CD14-positive monocyte (primary cell): ENCODE measurements at regions not wholly inside any gene's neighbourhood (a gene's known extent, or its start where the extent isn't known, plus 50 kb on each side); places are given as distances from the start of the nearest gene placed in this dataset.

Experiments
- DNase-seq, 3 donors: peaks; one replicate each; pipeline ENCODE4 v3.0.0-alpha.2; 2011 to 2022
- H2AFZ ChIP-seq: 2 replicates; pipeline ENCODE4 v1.6.0; 2012; ENCODE audit warnings: mild to moderate bottlenecking, low read depth, low read length, inconsistent platforms; ENCODE audit not compliant: insufficient read depth, poor library complexity, severe bottlenecking
- H3K27ac ChIP-seq, 2 donors: 1 replicate in 1 of 2; 2 replicates in 1 of 2; pipeline ENCODE4 v1.5.1; 2012 to 2013; ENCODE audit warnings: low read length in 2 of 2, control low read depth in 1 of 2, inconsistent platforms in 1 of 2, low read depth in 1 of 2, mild to moderate bottlenecking in 1 of 2
- H3K27me3 ChIP-seq, 2 donors: one replicate each; pipeline versions ENCODE4 v1.6.0 to v1.6.1; 2011 to 2013; ENCODE audit warnings: low read length in 2 of 2; ENCODE audit not compliant: control insufficient read depth in 2 of 2, insufficient read depth in 2 of 2
- H3K36me3 ChIP-seq, 2 donors: replicated peaks in 1 of 2; 1 replicate in 1 of 2; 2 replicates in 1 of 2; pipeline versions ENCODE4 v1.5.1 to v1.6.1; 2012 to 2013; ENCODE audit warnings: low read length in 2 of 2, control low read depth in 1 of 2, inconsistent platforms in 1 of 2, mild to moderate bottlenecking in 1 of 2; ENCODE audit not compliant: insufficient read depth in 2 of 2, control insufficient read depth in 1 of 2
- H3K4me1 ChIP-seq, 2 donors: 1 replicate in 1 of 2; 2 replicates in 1 of 2; pipeline versions ENCODE4 v1.5.1 to v1.6.1; 2012 to 2013; ENCODE audit warnings: low read length in 2 of 2, control low read depth in 1 of 2, inconsistent platforms in 1 of 2, mild to moderate bottlenecking in 1 of 2, moderate library complexity in 1 of 2; ENCODE audit not compliant: insufficient read depth in 2 of 2, control insufficient read depth in 1 of 2
- H3K4me2 ChIP-seq: replicated peaks from 2 replicates; pipeline ENCODE3; 2012; ENCODE audit warnings: low read length, moderate library complexity, mild to moderate bottlenecking; ENCODE audit not compliant: poor library complexity, severe bottlenecking; ENCODE audit errors: extremely low read depth
- H3K4me3 ChIP-seq, 3 experiments: fragments of 200-600 bp in 1 of 3; sonication (generic) in 1 of 3; replicated peaks in 1 of 3; 1 replicate in 2 of 3; 2 replicates in 1 of 3; pipeline ENCODE4 v1.5.1; 2011 to 2013; ENCODE audit warnings: low read length in 3 of 3, mild to moderate bottlenecking in 3 of 3, control low read depth in 2 of 3, low read depth in 2 of 3, inconsistent platforms in 1 of 3, moderate library complexity in 1 of 3
- H3K79me2 ChIP-seq: 2 replicates; pipeline ENCODE4 v1.6.0; 2012; ENCODE audit warnings: mild to moderate bottlenecking, control low read depth, inconsistent platforms, low read length, moderate library complexity; ENCODE audit not compliant: insufficient read depth
- H3K9ac ChIP-seq: 2 replicates; pipeline ENCODE4 v1.6.0; 2017; ENCODE audit warnings: low read length, mild to moderate bottlenecking; ENCODE audit not compliant: insufficient read depth, poor library complexity, severe bottlenecking
- H3K9me3 ChIP-seq, 2 donors: replicated peaks in 1 of 2; 1 replicate in 1 of 2; 2 replicates in 1 of 2; pipeline versions ENCODE4 v1.5.1 to v1.6.1; 2012 to 2013; ENCODE audit warnings: low read length in 2 of 2, control low read depth in 1 of 2; ENCODE audit not compliant: control insufficient read depth in 1 of 2, insufficient read depth in 1 of 2
- H4K20me1 ChIP-seq: 2 replicates; pipeline ENCODE4 v1.6.0; 2012; ENCODE audit warnings: mild to moderate bottlenecking, low read length, control low read depth, moderate library complexity; ENCODE audit not compliant: insufficient read depth
- H3K27ac Mint-ChIP-seq, 7 donors: one replicate each; pipeline ENCODE4 v1.8.0; 2020; ENCODE audit warnings: mild to moderate bottlenecking in 7 of 7, mixed read lengths in 7 of 7, moderate library complexity in 6 of 7, inconsistent platforms in 2 of 7
- H3K27me3 Mint-ChIP-seq, 3 donors: one replicate each; pipeline ENCODE4 v1.8.0; 2021 to 2022; ENCODE audit warnings: low read depth in 3 of 3, mild to moderate bottlenecking in 3 of 3, mixed read lengths in 3 of 3, moderate library complexity in 3 of 3, inconsistent platforms in 1 of 3
- H3K36me3 Mint-ChIP-seq, 2 donors: one replicate each; pipeline ENCODE4 v1.8.0; 2020; ENCODE audit warnings: mixed read lengths in 2 of 2, inconsistent platforms in 1 of 2, mild to moderate bottlenecking in 1 of 2
- H3K4me1 Mint-ChIP-seq: one replicate; pipeline ENCODE4 v1.8.0; 2020; ENCODE audit warnings: mild to moderate bottlenecking, mixed read lengths
- H3K4me3 Mint-ChIP-seq, 2 donors: one replicate each; pipeline ENCODE4 v1.8.0; 2020; ENCODE audit warnings: mild to moderate bottlenecking in 2 of 2, mixed read lengths in 2 of 2, moderate library complexity in 1 of 2
- H3K9me3 Mint-ChIP-seq, 7 donors: one replicate each; pipeline ENCODE4 v1.8.0; 2020 to 2022; ENCODE audit warnings: mixed read lengths in 7 of 7, mild to moderate bottlenecking in 6 of 7, moderate library complexity in 6 of 7, inconsistent platforms in 2 of 7
- CTCF ChIP-seq: fragments of 200-600 bp; IDR thresholded peaks from one replicate; pipeline ENCODE4 v1.8.0; 2022; ENCODE audit warnings: antibody characterized with exemption, mild to moderate bottlenecking
- WGBS: methylation state at CpG from one replicate; pipeline ENCODE4 v1.1.5; 2013; ENCODE audit warnings: missing lambda C conversion rate; ENCODE audit not compliant: insufficient coverage; 5-methylcytosine and 5-hydroxymethylcytosine counted together
- intact Hi-C, 2 donors: fragments of 100-400 bp; cut with micrococcal nuclease; formaldehyde crosslinking; loops; one replicate each; pipeline versions ENCODE4 v1.15.0 to v1.15.1; 2023

- no peak for DNase-seq
- WGBS: 3% methylated on average over 11 of the region's 35 CpGs
- Histone ChIP-seq H3K36me3 (no peaks in the 10 kb centered on the region), H3K9me3 (peaks cover 4 to 58% of the 10 kb centered on the region in 2 donors), H4K20me1 (no peaks in the 10 kb centered on the region), H3K27ac (no peak overlapping the region), H3K9ac (no peak overlapping the region), H3K79me2 (no peaks in the 10 kb centered on the region), H2AFZ (no peak overlapping the region), H3K4me2 (peak overlapping the region; percentile 71), H3K4me3 (no peak overlapping the region), H3K27me3 (peaks cover 93 to 99% of the 10 kb centered on the region in 2 donors), H3K4me1 (peaks cover 9 to 20% of the 10 kb centered on the region in 2 donors)
- Mint-ChIP-seq H3K9me3 (peaks cover 2 to 37% (median 20%) of the 10 kb centered on the region in 7 donors), H3K27me3 (peaks cover 97 to 99% (median 99%) of the 10 kb centered on the region in 3 donors), H3K27ac (no peak overlapping the region), H3K4me1 (peaks cover 43% of the 10 kb centered on the region), H3K36me3 (peaks cover 5 to 12% of the 10 kb centered on the region in 2 donors), H3K4me3 (peak overlapping the region in 1 of 2 donors; percentile 86)
- intact Hi-C loops: loop anchor here in 1 of 2 donors (5.0 kb wide), 1 partner anchor 274 kb away; no protein-coding TSS in a partner anchor
- no peak for TF ChIP-seq CTCF
These were observed 102.0 kb upstream of the HSD17B12 start for GRCh38 chr11:43578346-43579170.

- Histone ChIP-seq H3K27ac (no peak overlapping the region), H3K9ac (no peak overlapping the region), H3K4me3 (peak overlapping the region in 1 of 3 experiments; percentile 64), H3K9me3 (peaks cover 4 to 52% of the 10 kb centered on the region in 2 donors), H4K20me1 (no peaks in the 10 kb centered on the region), H3K4me1 (peaks cover 9 to 20% of the 10 kb centered on the region in 2 donors), H2AFZ (no peak overlapping the region), H3K4me2 (peak overlapping the region; percentile 71), H3K27me3 (peaks cover 93 to 99% of the 10 kb centered on the region in 2 donors), H3K36me3 (no peaks in the 10 kb centered on the region), H3K79me2 (no peaks in the 10 kb centered on the region)
- WGBS: 0% methylated on average over 67 of the region's 83 CpGs
- H3K27ac Mint-ChIP-seq: no peak overlapping the region
- DNase-seq: no peak
- intact Hi-C loops: loop anchor here in 1 of 2 donors (5.0 kb wide), 1 partner anchor 273 kb away; no protein-coding TSS in a partner anchor
- peaks cover 5 to 12% of the 10 kb centered on the region in 2 donors for H3K36me3 Mint-ChIP-seq
- H3K9me3 Mint-ChIP-seq: peaks cover 2 to 33% (median 20%) of the 10 kb centered on the region in 7 donors
- H3K4me3 Mint-ChIP-seq: peak overlapping the region; percentile 68 to 86
- H3K27me3 Mint-ChIP-seq: peaks cover 98 to 99% (median 99%) of the 10 kb centered on the region in 3 donors
- no peak for TF ChIP-seq CTCF
- peaks cover 43% of the 10 kb centered on the region for H3K4me1 Mint-ChIP-seq
These were observed 101.2 kb upstream of the HSD17B12 start for GRCh38 chr11:43579171-43579918.
